ENCODE measurements at regions not wholly inside any gene's neighbourhood (a gene's known extent, or its start where the extent isn't known, plus 50 kb on each side); places are given as distances from the start of the nearest gene placed in this dataset.

DNA sequence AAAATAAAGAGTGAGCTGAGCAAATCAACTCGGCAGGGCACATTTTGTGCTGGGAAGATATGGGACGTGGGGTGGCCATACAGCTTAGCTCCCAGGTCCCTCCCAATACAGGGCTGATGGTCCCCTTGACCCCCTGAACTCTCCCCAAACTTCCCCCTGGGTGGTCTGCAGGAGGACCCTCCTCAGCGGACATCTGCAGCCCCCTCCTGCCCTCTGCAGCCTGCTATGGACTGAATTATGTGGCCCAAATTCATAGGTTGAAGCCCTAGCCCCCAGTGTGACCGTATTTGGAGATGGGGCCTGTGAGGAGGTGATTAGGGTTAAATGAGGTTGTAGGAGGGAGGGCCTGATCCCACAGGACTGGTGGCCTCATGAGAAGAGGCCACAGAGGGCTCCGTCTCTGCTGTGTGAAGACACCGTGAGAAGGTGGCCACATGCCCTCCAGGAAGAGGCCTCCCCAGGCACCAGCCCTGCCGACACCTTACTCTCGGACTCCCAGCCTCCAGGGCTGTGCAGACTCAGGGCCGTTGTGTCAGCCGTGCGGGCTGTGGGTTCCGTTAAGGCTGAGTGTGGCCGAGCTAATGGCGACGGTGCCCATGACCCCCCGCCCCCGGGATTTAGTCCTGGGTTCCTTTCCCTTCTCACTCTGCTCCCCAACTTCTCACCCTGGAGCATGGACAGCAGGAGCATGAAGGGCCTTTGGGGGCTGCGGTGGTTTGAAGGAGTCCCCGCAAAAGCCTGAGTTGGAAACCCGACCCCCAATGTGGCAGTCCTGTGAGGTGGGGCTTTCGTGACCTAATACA lies 1042.8 kb downstream of the BRD1 start:
- no peak for TF ChIP-seq ZNF565 (CRISPR knock-in tag; conservative IDR thresholded peaks at IDR 0.05; ENCODE audit: low read depth)
- no peak for TF ChIP-seq OSR1 (CRISPR knock-in tag; IDR thresholded peaks at IDR 0.05)
- TF ChIP-seq ISL1 (CRISPR knock-in tag; IDR thresholded peaks at IDR 0.05), result no peak
- no peak for ATAC-seq

DNA sequence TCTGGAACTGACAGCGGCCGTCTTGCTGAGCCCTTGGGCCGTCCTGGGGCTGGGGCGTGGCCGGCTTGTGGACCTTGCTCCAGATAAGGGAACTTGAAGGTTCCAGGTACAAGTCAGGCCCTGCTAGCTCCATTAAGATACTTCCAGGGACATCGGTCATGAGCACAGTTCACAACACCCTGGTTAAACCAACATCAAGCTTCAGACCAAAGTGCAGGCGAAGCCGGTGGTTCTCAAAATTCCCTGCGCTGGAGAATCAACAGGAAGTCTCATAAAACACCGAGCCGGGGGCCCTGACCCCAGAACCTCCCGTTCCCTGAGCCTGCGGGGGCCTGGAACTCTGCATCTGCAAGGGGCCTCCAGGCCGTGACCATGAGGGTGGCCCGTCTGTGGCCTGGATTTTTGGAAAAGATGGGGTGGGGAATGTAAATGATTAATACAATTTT lies 1043.8 kb downstream of the BRD1 start:
- TF ChIP-seq SNAI2 (CRISPR knock-in tag; IDR thresholded peaks at IDR 0.05), result no peak
- TF ChIP-seq ZNF565 (CRISPR knock-in tag; conservative IDR thresholded peaks at IDR 0.05; ENCODE audit: low read depth), result no peak
- TF ChIP-seq ISL1 (CRISPR knock-in tag; IDR thresholded peaks at IDR 0.05), result no peak
- no peak for TF ChIP-seq CSDC2 (CRISPR knock-in tag; IDR thresholded peaks at IDR 0.05)
- TF ChIP-seq ZFP30 (CRISPR knock-in tag; IDR thresholded peaks at IDR 0.05), result no peak
- TF ChIP-seq TOX (CRISPR knock-in tag; IDR thresholded peaks at IDR 0.05; ENCODE audit: borderline replicate concordance), result no peak
- TF ChIP-seq CREB5 (CRISPR knock-in tag; IDR thresholded peaks at IDR 0.05; ENCODE audit: low read depth), result no peak
- no peak for TF ChIP-seq ARNTL (CRISPR knock-in tag; IDR thresholded peaks at IDR 0.05; ENCODE audit: borderline replicate concordance, low read depth)
- TF ChIP-seq PPARA (CRISPR knock-in tag; IDR thresholded peaks at IDR 0.05; ENCODE audit: borderline replicate concordance), result no peak
- no peak for TF ChIP-seq TSHZ2 (CRISPR knock-in tag; IDR thresholded peaks at IDR 0.05)
- no peak for TF ChIP-seq ZNF8 (CRISPR knock-in tag; IDR thresholded peaks at IDR 0.05)
- ATAC-seq, result no peak

DNA sequence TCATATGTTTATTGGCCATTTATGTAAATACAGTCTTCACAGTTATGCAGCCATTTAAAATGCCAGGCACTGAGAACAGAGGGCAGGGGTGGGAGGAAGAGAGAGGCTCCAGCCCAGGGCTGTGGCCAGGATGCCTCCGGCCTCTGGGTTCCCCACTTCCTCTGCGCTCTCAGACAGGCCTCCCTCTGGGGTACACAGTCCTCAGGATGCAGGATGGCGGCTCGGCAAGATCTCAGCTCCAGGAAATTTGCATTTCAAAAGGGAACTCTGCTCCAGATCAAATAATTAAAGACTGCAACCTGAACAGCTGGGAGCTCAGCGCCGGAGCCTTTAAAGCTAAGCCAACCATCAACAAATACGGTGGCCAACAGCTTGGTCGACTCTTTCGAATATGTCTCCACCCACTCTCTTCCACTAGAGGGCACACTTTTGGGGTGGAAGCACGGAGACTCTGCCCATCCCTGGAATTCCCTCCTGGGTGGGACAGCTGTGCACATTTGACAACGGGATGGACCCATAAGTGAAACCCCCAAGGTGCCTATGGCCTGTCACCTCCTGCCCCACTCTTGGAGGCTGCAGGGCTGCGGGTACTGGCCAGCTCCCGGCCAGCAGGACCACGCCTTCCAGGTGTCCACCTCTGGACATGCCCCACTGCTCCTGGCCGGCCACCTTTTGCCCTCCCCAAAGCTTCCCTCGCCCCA lies 1044.7 kb downstream of the BRD1 start:
- ATAC-seq, result no peak
- TF ChIP-seq TOX (CRISPR knock-in tag; IDR thresholded peaks at IDR 0.05; ENCODE audit: borderline replicate concordance) (no peak), ZC3H10 (CRISPR knock-in tag; IDR thresholded peaks at IDR 0.05) (no peak), ZFP3 (CRISPR knock-in tag; IDR thresholded peaks at IDR 0.05) (no peak), ZNF70 (CRISPR knock-in tag; IDR thresholded peaks at IDR 0.05) (no peak), TCF4 (CRISPR knock-in tag; IDR thresholded peaks at IDR 0.05; ENCODE audit: borderline replicate concordance) (no peak), BACH2 (CRISPR knock-in tag; IDR thresholded peaks at IDR 0.05; ENCODE audit: borderline replicate concordance) (no peak), ZFP30 (CRISPR knock-in tag; IDR thresholded peaks at IDR 0.05) (no peak), ZNF565 (CRISPR knock-in tag; conservative IDR thresholded peaks at IDR 0.05; ENCODE audit: low read depth) (no peak), TSHZ2 (CRISPR knock-in tag; IDR thresholded peaks at IDR 0.05) (no peak), ESRRG (CRISPR knock-in tag; IDR thresholded peaks at IDR 0.05) (no peak), ZNF8 (CRISPR knock-in tag; IDR thresholded peaks at IDR 0.05) (no peak), ARNTL (CRISPR knock-in tag; IDR thresholded peaks at IDR 0.05; ENCODE audit: borderline replicate concordance, low read depth) (no peak), SNAI2 (CRISPR knock-in tag; IDR thresholded peaks at IDR 0.05) (no peak), GLIS3 (CRISPR knock-in tag; IDR thresholded peaks at IDR 0.05) (no peak), PPARA (CRISPR knock-in tag; IDR thresholded peaks at IDR 0.05; ENCODE audit: borderline replicate concordance) (no peak), OSR1 (CRISPR knock-in tag; IDR thresholded peaks at IDR 0.05) (no peak), RARB (CRISPR knock-in tag; IDR thresholded peaks at IDR 0.05) (no peak)

Data from SK-N-SH treated with all-trans-retinoic acid at 6 μM for 48 hours (cell line).